Activated effector memory CD4-positive, alpha-beta T cell treated with Interleukin-2 at 50 U/mL for 16 hours (primary cell): ENCODE measurements at regions not wholly inside any gene's neighbourhood (a gene's known extent, or its start where the extent isn't known, plus 50 kb on each side); places are given as distances from the start of the nearest gene placed in this dataset.

Experiments used
- DNase-seq: peaks from one replicate; pipeline ENCODE4 v3.0.0-alpha.2; 2020

- DNase-seq = no peak
Measured at GRCh38 chrX:39616098-39616729, 481.5 kb downstream of the BCOR start.

GRCh38 chrX:39616731-39617130 is 481.0 kb downstream of the BCOR start:
- DNase-seq = no peak

DNA sequence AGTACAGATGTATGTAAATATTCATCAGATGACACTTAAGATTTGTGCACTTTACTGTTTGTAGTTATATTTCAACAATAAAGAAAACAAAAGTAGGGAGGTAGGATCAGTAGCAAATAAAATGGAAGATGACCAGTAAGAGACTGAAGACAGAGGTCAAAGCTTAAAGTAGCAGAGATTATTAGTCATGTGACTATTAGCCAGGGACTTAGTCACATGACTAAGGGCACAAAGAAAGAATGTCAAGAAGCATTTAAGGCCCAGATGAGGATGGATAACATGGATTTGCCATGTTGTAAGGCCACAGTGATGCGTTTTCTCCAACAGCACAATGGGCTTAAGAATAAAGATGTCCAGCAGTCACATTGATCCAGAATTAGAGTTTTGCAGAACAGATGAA is 479.6 kb downstream of the BCOR start:
- no peak for DNase-seq

DNA sequence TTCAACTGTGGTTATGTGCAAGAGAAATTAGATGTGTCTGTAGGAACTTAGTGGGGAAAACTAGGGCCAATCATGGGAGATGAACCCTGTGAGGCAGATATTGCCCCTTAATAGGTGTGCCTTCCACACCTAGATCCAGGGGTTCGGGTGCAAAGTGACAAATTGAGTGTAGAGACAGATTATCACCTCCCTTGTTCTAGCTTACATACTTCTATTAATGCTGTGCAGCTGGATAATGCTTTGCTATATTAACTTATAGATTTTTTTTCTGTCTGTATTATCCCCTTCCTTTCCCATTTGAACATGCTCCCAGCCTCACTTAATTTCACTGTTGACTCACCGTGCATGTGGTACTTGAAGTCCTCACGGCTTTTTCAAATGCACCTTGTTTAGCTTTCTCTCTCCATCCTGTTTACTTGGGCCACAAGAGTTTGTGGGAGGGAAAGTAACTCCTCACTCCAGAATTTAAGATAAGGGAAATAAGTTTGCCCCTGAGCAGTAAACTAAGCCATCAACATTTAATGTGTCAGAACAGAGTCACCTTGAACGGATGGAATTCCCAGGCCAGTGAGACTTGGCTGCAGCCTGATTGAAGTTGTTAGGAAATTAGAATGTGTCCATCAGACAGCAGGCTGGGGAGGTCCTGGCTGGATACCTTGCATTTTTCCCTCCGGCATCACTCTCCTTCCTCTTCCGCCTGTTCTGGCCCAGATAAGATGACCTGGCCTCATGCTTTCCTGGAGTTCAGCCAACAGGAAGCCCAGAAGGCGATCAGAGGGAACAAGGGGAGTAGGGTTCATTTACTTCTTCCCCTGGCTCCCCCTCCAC is 478.4 kb downstream of the BCOR start:
- no peak for DNase-seq

DNA sequence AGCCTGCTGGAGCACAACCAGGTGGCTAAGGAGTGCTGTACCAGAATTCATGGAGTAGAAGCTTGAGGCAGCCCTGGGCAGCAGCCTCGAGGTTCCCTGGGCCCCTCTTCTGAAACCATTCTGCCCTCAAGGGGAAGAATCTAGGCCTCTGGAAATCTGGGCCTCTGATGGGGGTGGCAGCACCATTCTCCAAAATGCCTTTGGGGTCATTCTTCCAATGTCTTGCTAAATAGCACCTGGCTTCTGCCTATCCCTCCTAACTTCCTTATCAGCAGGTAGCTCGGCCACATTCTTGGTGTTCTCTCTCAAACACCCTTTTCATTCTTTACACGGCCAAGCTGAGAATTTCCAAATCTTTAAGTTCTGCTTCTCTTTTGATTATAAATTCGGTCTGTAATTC is 473.6 kb downstream of the BCOR start:
- no peak for DNase-seq

- DNase-seq = no peak
Measured at GRCh38 chrX:39625810-39626209, 471.9 kb downstream of the BCOR start.

GRCh38 chrX:39626749-39627148 is 471.0 kb downstream of the BCOR start:
- DNase-seq = no peak

- no peak for DNase-seq
Measured at GRCh38 chrX:39627257-39627656, 470.5 kb downstream of the BCOR start.

DNA sequence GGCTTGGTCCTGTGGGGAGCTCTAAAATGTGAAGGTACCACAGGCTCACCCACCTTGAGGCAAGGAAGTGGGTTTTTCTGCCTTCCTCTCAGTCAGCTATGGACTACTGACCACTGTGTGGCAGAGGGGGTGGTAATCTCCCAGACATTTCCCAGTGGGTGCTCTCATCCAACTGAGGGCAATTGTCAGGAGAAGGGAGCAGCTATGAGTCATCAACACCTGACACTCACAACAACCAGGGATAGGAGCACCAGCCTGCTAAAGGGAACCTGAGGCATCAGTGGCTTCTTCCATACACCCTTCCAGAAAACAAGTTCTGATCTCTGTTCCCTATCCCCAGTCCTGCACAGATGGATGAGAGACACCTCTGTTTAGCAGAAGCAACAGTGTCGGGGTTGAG is 468.8 kb downstream of the BCOR start:
- no peak for DNase-seq

- DNase-seq = no peak
Measured at GRCh38 chrX:39630344-39630743, 467.4 kb downstream of the BCOR start.

- DNase-seq = no peak
Measured at GRCh38 chrX:39631276-39632229, 466.2 kb downstream of the BCOR start.

GRCh38 chrX:39633293-39633692 is 464.5 kb downstream of the BCOR start:
- no peak for DNase-seq

- DNase-seq = no peak
Measured at GRCh38 chrX:39636481-39636880, 461.3 kb downstream of the BCOR start.

GRCh38 chrX:39638526-39638925 is 459.2 kb downstream of the BCOR start:
- no peak for DNase-seq

GRCh38 chrX:39639871-39640270 is 457.9 kb downstream of the BCOR start:
- no peak for DNase-seq

GRCh38 chrX:39640866-39641265 is 456.9 kb downstream of the BCOR start:
- no peak for DNase-seq

DNA sequence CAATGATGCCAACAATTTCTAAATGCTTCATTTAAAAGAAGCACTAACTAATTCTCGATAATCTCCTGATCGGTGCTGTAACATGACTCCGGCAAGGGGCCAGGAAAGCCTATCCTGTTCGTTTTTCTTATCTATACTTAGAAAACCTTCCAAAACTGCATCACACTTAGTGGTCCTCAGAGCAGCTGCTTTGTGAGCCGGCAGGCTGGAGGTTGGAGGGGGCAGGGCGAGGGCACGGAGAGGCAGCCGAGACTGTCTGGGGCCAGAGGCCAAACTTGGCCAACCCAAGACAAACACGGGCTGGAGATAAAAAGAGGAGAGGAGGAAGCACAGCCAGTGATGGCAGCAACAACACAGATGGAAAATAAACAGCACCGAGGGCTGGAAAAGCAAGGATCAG is 455.7 kb downstream of the BCOR start:
- no peak for DNase-seq

- no peak for DNase-seq
Measured at GRCh38 chrX:39643550-39643949, 454.2 kb downstream of the BCOR start.

GRCh38 chrX:39645178-39645895 is 452.4 kb downstream of the BCOR start:
- no peak for DNase-seq

DNA sequence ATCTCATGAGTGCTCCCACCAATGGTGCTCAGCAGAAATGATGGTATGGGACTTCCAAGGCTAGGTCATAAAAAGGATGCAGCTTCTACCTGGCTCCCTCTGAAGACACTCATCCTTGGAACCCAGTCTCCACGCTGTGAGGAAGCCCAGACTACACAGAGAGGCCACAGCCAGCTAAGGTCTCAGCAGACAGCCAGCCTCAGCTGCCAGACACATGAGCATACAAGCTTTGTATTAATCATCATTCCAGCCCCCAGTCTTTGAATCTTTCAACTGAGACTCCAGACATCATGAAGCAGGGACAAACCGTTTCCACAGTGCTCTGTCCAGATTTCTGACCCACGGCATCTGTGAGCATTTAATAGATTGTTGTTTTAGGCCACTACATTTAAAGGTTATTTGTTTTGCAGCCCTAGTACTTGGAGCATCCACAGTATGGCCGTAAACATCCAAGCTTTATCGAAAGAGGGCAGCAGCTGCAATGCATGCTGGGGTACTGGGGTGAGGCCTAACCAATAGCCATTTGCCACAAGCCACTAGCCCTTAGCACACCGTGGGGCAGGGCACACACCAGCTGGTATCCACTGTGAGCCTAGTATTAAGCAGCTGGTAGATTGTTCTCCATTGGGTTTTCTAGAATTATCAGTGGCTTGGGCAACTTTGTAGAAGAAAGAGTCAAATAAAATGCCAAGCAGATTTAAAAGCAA is 449.1 kb downstream of the BCOR start:
- DNase-seq = no peak

DNA sequence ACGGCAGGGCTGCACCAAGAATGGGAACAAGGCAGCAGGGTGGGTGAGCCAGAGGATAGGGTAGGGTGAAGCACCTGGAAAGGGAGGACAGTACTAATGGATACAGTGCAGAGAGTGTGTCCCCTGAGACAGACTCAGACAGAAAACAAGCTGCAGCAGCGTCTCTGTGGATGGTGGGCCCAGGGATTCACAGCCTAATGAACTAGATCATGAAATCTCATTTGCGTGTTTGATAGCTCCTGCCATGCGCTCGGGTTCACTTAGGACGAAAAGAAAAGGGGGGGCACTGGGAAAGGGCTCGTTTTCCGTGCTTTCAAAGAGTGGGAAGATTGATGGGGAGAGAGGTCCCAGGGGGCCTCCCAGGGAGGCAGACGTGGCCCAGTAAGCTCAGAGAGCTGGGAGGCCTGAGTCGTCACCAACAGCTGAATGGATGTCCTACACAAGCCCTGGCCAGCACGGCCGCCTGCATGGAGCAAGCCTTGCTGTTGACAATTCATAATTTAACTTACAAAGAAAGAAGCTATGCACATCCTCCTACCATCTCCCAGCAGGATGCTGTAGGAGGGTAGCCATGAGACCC is 446.9 kb downstream of the BCOR start:
- no peak for DNase-seq

DNA sequence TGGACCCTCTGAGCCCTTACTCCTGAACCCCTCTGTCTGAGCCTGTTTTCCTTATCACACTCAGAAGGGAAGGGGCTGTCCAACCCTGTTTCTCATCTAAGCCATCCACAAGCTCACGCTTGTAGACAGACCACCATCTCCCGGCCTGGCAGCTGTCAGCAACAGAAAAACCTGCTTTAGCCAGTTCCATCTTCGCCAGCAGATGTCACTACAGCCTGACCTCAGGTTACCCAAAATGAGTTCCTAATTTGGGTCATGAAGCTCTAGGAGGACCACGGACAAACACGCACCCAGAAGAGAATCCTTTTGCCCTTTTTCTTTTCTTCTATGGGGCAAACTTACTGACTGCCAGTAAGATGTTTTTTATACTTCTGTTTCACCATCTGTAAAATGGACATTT is 445.4 kb downstream of the BCOR start:
- no peak for DNase-seq
